ENCODE measurements at regions not wholly inside any gene's neighbourhood (a gene's known extent, or its start where the extent isn't known, plus 50 kb on each side); places are given as distances from the start of the nearest gene placed in this dataset.

GRCh38 chr11:82089426-82089825, 644.2 kb downstream of the FAM181B start:
- TF ChIP-seq SMC3 (IDR thresholded peaks at IDR 0.05; ENCODE audit: low read depth, low read length): no peak
- TF ChIP-seq RAD21 (IDR thresholded peaks at IDR 0.05; ENCODE audit: low read length): no peak
- no peak for TF ChIP-seq FOS (IDR thresholded peaks at IDR 0.05; ENCODE audit: low read depth, low read length)
- TF ChIP-seq RCOR1 (IDR thresholded peaks at IDR 0.05; ENCODE audit: insufficient replicate concordance, low read length): no peak
- TF ChIP-seq MAFK (IDR thresholded peaks at IDR 0.05; ENCODE audit: low read depth, low read length): no peak
- TF ChIP-seq CHD1 (IDR thresholded peaks at IDR 0.05; ENCODE audit: low read depth, low read length): no peak
- TF ChIP-seq RFX5 (IDR thresholded peaks at IDR 0.05; ENCODE audit: low read depth, low read length): no peak
- TF ChIP-seq MAZ (IDR thresholded peaks at IDR 0.05; ENCODE audit: borderline replicate concordance, low read depth, low read length): no peak
- TF ChIP-seq MXI1 (IDR thresholded peaks at IDR 0.05; ENCODE audit: borderline replicate concordance, low read depth, low read length): no peak
- no peak for TF ChIP-seq CTCF (conservative IDR thresholded peaks at IDR 0.05; ENCODE audit: low read depth, low read length)
- no peak for TF ChIP-seq NFE2L2 (IDR thresholded peaks at IDR 0.05; ENCODE audit: low read depth, low read length)
- TF ChIP-seq CEBPB (IDR thresholded peaks at IDR 0.05; ENCODE audit: low read depth, low read length): no peak
- Histone ChIP-seq H2AK9ac (replicated peaks; ENCODE audit: low read depth, low read length, poor library complexity) (no peak overlapping the region), H4K5ac (ENCODE audit: low read depth, low read length) (no peak overlapping the region), H3K14ac (replicated peaks; ENCODE audit: low read depth, low read length) (no peak overlapping the region), H3K4me2 (ENCODE audit: low read depth, low read length) (no peak overlapping the region), H3K79me1 (ENCODE audit: low read depth in 1 of 2, low read length in 2 of 2) (no peaks in the 10 kb centered on the region), H3K4ac (ENCODE audit: low read depth, low read length) (no peak overlapping the region), H3K36me3 (ENCODE audit: control insufficient read depth, insufficient read depth, low read length) (no peaks in the 10 kb centered on the region), H3K56ac (ENCODE audit: extremely low read depth, insufficient read depth, low read length) (no peak overlapping the region), H3K27ac (ENCODE audit: insufficient read depth, low read length) (no peak overlapping the region), H2AK5ac (ENCODE audit: low read depth, low read length) (no peak overlapping the region), H4K91ac (ENCODE audit: insufficient read depth, low read depth, low read length) (no peak overlapping the region), H3K9me1 (ENCODE audit: insufficient read depth, low read length) (no peaks in the 10 kb centered on the region), H3K23ac (ENCODE audit: low read depth, low read length) (no peak overlapping the region), H2AFZ (replicated peaks; ENCODE audit: low read length, poor library complexity) (no peak overlapping the region), H3K27me3 (ENCODE audit: control insufficient read depth, insufficient read depth, low read length) (no peaks in the 10 kb centered on the region), H2BK120ac (ENCODE audit: low read depth, low read length) (no peak overlapping the region), H3K9ac (ENCODE audit: low read depth, low read length) (no peak overlapping the region), H3K4me3 (ENCODE audit: insufficient read depth, low read depth, low read length) (no peak overlapping the region), H2BK5ac (ENCODE audit: low read depth, low read length, poor library complexity, severe bottlenecking) (no peak overlapping the region), H3K9me3 (ENCODE audit: control insufficient read depth, insufficient read depth, low read length) (no peaks in the 10 kb centered on the region; the same call in 1 of the 2 replicates), H3K4me1 (ENCODE audit: control insufficient read depth, insufficient read depth, low read length) (no peaks in the 10 kb centered on the region), H3K18ac (ENCODE audit: low read depth, low read length) (no peak overlapping the region), H4K20me1 (ENCODE audit: insufficient read depth, low read length) (no peaks in the 10 kb centered on the region), H4K8ac (ENCODE audit: low read depth in 2 of 2, low read length in 2 of 2) (no peak overlapping the region), H2BK15ac (ENCODE audit: low read depth, low read length) (no peak overlapping the region), H2BK20ac (ENCODE audit: low read depth, low read length) (no peak overlapping the region)
- DNase-seq (no peak), ATAC-seq (ENCODE audit: low read depth) (no peak)
- intact Hi-C loops (cut with micrococcal nuclease) (no loop called here), in situ Hi-C loops (cut with MboI; ENCODE audit: low sequenced_read_pairs) (no loop called here), dilution Hi-C loops (cut with HindIII; ENCODE audit: low sequenced_read_pairs, unreplicated experiment) (no loop called here)
- ChIA-PET POLR2A (ENCODE audit: unreplicated experiment) (no interaction called here), CTCF (no interaction called here)
- WGBS, 2 experiments (ENCODE audit: extremely low coverage in 2 of 2, insufficient read length in 1 of 2): no CpG with 5 or more reads among the region's 5 CpGs
- BruUV-seq (replicated peaks): no TSS peak
